GM08714 (cell line): ENCODE measurements at regions not wholly inside any gene's neighbourhood (a gene's known extent, or its start where the extent isn't known, plus 50 kb on each side); places are given as distances from the start of the nearest gene placed in this dataset.

Source experiments
- H3K4me3 ChIP-seq: fragments of 200-500 bp; sonication (Bioruptor generic); 2 replicates; pipeline ENCODE4 v1.5.1; 2014; ENCODE audit warnings: mild to moderate bottlenecking, low read length, inconsistent platforms
- ZNF274 ChIP-seq: IDR thresholded peaks from 2 replicates; pipeline ENCODE4 v1.6.1; 2012; ENCODE audit warnings: mild to moderate bottlenecking, low read depth, low read length

GRCh38 chr11:19394525-19395016 is 153.8 kb upstream of the E2F8 start:
- no peak for TF ChIP-seq ZNF274
- H3K4me3 ChIP-seq: no peak overlapping the region

- no peak overlapping the region for H3K4me3 ChIP-seq
- no peak for TF ChIP-seq ZNF274
Measured at GRCh38 chr11:19393941-19394340, 153.2 kb upstream of the E2F8 start.

DNA sequence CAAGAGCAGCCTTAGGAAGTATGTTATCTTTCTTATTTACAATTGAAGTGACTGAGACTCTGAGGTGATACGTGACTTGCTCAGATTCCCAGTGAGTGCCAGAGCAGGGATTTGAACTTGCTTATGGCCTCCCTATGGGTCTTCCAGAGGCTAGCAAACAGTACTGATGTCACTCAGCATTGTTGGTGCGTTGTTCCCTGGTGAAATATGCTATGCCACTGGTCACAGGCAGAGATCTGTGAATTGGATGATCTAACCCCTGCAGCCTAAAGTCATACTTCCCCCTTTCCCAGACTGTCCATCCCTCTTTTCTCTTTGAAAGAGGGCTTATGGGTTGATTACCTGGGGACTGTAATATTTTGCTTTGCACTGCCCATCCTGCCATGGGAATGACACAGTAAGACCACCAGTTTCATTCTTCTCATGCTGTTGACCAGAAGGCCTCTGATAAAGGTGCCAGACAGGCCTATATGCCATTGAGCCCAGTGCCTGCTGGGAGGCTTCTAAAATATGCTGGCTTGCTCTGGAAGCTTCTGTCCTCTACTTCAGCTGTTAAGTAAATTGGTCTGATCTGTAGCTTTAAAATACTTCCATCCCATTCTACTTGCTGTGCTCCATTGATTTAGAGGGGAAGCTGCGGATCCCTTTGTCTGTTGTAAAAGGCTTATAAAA is 152.2 kb upstream of the E2F8 start:
- no peak for TF ChIP-seq ZNF274
- H3K4me3 ChIP-seq: no peak overlapping the region

- H3K4me3 ChIP-seq: no peak overlapping the region
- TF ChIP-seq ZNF274: no peak
Measured at GRCh38 chr11:19392321-19392720, 151.6 kb upstream of the E2F8 start.

DNA sequence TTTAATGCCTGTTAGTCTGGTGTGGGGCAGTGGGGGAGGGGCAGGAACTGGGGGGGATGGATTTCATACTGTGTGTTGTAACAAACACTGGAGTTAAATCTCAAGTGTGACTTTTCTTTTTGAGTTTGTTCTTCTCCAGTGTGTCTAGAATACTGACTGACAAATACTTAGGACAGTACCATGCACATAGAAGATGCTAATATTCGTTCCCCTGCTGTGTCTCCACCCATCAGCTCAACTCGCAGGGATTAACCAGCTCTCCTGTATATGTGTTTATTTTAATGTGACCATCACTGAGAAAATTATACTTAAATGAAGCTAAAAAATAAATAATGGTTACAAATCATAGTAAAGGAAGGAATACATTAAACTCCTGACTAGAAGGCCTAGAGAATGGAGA is 150.9 kb upstream of the E2F8 start:
- TF ChIP-seq ZNF274: no peak

GRCh38 chr11:19391026-19391425 is 150.3 kb upstream of the E2F8 start:
- no peak for TF ChIP-seq ZNF274
- H3K4me3 ChIP-seq: no peak overlapping the region

More for the DNA sequence above, 150.9 kb upstream of the E2F8 start:
- no peak overlapping the region for H3K4me3 ChIP-seq

DNA sequence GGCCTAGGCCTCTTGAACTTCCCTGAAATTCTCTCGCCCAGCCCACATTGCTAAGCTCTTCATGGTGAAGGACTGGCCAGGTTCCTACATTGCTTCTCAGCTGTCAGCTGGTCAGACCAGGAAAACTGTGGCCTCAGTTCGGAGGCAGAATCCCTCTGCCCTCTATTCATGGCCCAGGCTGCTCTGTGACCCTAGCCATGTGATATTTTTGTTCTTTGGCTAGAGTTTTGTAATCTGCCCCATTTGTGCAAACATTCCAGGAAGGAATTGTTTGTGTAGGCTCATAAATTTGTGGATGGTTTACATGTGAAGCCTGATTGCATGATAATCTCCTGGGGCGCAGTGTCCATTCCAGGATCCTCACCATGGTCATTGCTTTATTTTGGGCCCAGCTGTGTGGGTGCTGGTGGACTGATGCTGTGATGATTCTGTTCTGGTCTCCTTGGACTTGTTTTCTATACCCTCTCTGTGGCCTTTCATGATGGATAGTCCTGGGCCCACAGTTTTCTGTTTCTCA is 149.1 kb upstream of the E2F8 start:
- TF ChIP-seq ZNF274: no peak
- no peak overlapping the region for H3K4me3 ChIP-seq

DNA sequence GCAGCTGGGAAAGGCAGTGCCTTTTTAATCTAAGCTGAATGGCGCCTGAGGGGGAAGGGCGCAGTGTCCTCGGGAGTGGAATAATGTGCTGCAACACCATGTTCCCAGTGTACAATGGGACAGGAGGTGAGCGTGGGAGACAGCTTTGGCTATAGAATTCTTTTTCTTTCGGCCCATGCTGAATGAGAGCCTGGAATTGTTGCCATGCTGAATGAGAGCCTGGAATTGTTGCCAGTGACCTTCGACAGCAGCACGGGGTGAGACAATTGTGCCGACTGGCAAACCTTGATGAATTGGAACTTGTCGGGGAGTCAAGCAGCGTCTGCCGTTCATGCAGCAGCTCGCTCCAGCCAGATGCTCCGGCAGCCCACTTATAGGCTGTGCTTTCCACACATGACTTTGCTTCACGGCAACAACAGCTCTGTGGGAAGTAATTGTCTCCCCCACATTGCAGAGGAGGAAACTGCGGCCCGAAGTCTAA is 141.4 kb upstream of the E2F8 start:
- no peak overlapping the region for H3K4me3 ChIP-seq
- no peak for TF ChIP-seq ZNF274

DNA sequence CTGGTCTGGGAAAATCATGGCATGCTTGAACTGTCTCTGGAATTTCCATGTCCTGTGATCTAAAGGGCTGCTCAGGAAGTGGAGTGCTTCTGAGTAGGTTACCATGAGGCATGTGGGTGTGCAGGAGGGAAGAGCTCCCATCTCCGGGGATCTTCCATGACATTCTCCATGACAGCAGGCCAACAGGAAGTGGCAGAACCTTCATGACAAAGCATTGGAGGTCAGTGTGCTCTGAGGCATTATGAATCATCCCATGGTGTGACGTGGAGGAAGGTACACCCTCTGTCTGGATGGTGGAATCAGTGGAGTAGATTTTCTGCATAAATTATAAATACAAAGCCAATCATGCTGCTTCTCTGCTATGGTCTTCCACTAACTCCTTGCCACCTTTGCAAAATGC is 139.6 kb upstream of the E2F8 start:
- no peak overlapping the region for H3K4me3 ChIP-seq
- no peak for TF ChIP-seq ZNF274

GRCh38 chr11:19379465-19379864 is 138.7 kb upstream of the E2F8 start:
- TF ChIP-seq ZNF274: no peak
- no peak overlapping the region for H3K4me3 ChIP-seq

DNA sequence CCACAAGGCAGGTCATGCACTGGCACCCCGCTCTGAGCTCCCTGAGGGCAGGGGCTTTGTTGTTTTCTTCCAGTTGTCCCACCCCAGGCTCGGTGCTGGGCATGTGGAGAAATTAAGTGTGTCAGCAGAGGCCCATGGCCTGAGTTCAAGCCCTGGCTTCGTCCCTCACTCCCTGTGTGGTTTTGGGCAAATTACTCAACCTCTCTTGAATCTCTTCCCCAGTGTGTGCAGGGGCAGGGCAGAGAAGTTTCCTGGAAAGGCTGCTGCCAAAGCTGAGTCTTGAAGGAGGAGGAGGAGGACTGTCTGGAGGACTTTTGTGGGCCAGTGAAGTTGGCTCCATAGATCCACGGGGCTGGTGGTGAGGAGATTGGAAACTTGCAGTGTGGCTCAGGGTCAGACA is 138.1 kb upstream of the E2F8 start:
- H3K4me3 ChIP-seq: no peak overlapping the region
- TF ChIP-seq ZNF274: no peak

GRCh38 chr11:19377881-19378280 is 137.1 kb upstream of the E2F8 start:
- TF ChIP-seq ZNF274: no peak
- H3K4me3 ChIP-seq: no peak overlapping the region

DNA sequence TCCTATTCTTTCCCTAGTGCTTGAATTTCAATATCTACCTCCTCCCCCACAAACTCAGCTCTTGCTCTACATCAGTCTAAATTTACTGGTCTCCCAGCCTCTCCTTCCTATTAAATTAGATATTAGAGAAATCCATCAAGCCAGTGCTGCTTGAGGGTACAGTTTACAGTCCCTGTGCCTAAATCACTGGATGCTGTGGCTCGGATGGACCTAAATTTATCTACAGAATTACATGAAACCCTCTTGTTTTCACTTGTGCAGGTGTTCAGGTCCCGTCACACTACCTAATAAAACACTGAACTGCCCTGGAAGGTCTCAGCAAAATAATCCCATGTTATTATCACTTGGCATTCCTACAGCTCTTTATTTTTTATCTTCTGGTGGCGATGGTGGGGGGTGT is 134.7 kb upstream of the E2F8 start:
- no peak for TF ChIP-seq ZNF274
- H3K4me3 ChIP-seq: no peak overlapping the region

- no peak for TF ChIP-seq ZNF274
- no peak overlapping the region for H3K4me3 ChIP-seq
Measured at GRCh38 chr11:19374151-19374569, 133.4 kb upstream of the E2F8 start.

- TF ChIP-seq ZNF274: no peak
- H3K4me3 ChIP-seq: no peak overlapping the region
Measured at GRCh38 chr11:19372381-19372780, 131.6 kb upstream of the E2F8 start.
